ENCODE measurements at regions not wholly inside any gene's neighbourhood (a gene's known extent, or its start where the extent isn't known, plus 50 kb on each side); places are given as distances from the start of the nearest gene placed in this dataset.

- Histone ChIP-seq H3K79me2 (ENCODE audit: control insufficient read depth, insufficient read depth, low read length) (no peaks in the 10 kb centered on the region), H3K9me3 (replicated peaks; ENCODE audit: control insufficient read depth, insufficient read depth, low read length) (no peaks in the 10 kb centered on the region), H3K9me1 (replicated peaks; ENCODE audit: control insufficient read depth, extremely low read depth, insufficient read depth, low read length) (no peaks in the 10 kb centered on the region), H3K9ac (replicated peaks; ENCODE audit: extremely low read depth, insufficient read depth, low read length) (no peak overlapping the region), H3K4me3 (replicated peaks in 1 of 3; ENCODE audit: insufficient read depth in 1 of 3, low read depth in 1 of 3, low read length in 3 of 3) (no peak overlapping the region), H3K27ac (ENCODE audit: insufficient read depth, low read depth, low read length) (no peak overlapping the region), H2AFZ (ENCODE audit: low read depth, low read length) (no peak overlapping the region), H3K4me2 (ENCODE audit: insufficient read depth, low read length) (no peak overlapping the region), H4K20me1 (replicated peaks; ENCODE audit: control insufficient read depth, extremely low read depth, insufficient read depth, low read length) (no peaks in the 10 kb centered on the region), H3K4me1 (ENCODE audit: control insufficient read depth, extremely low read depth, insufficient read depth, low read length) (no peaks in the 10 kb centered on the region), H3K27me3 (ENCODE audit: control insufficient read depth in 2 of 2, insufficient read depth in 2 of 2, low read length in 2 of 2) (no peaks in the 10 kb centered on the region), H3K36me3 (ENCODE audit: control insufficient read depth in 2 of 2, extremely low read depth in 1 of 2, insufficient read depth in 2 of 2, low read length in 2 of 2) (no peaks in the 10 kb centered on the region)
- dilution Hi-C loops (cut with MboI; ENCODE audit: extremely low pct_ligation_motif_present, low sequenced_read_pairs) (no loop called here), intact Hi-C loops (cut with micrococcal nuclease) (no loop called here)
- POLR2A ChIA-PET = no interaction called here
- CTCF ChIA-PET = no interaction called here
- FAIRE-seq = no peak
- DNase-seq (ENCODE audit: low read depth, low spot score) = no peak
- TF ChIP-seq, protein P1, sequence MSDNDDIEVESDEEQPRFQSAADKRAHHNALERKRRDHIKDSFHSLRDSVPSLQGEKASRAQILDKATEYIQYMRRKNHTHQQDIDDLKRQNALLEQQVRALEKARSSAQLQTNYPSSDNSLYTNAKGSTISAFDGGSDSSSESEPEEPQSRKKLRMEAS (IDR thresholded peaks at IDR 0.05; ENCODE audit: insufficient read depth, insufficient read length) = no peak
- BruUV-seq (replicated peaks) = no TSS peak
Measured at GRCh38 chr17:79137015-79137788, 62.6 kb downstream of the ENGASE start.

- BruUV-seq (replicated peaks) = no TSS peak
- CTCF ChIA-PET = no interaction called here
- intact Hi-C loops (cut with micrococcal nuclease) = no loop called here
- POLR2A ChIA-PET = no interaction called here
- Histone ChIP-seq H3K9me3 (replicated peaks; ENCODE audit: control insufficient read depth, insufficient read depth, low read length) (no peaks in the 10 kb centered on the region), H3K79me2 (ENCODE audit: control insufficient read depth, insufficient read depth, low read length) (no peaks in the 10 kb centered on the region), H3K4me1 (ENCODE audit: control insufficient read depth, extremely low read depth, insufficient read depth, low read length) (no peaks in the 10 kb centered on the region), H3K36me3 (ENCODE audit: control insufficient read depth in 2 of 2, extremely low read depth in 1 of 2, insufficient read depth in 2 of 2, low read length in 2 of 2) (no peaks in the 10 kb centered on the region), H3K4me2 (ENCODE audit: insufficient read depth, low read length) (no peak overlapping the region), H3K9me1 (replicated peaks; ENCODE audit: control insufficient read depth, extremely low read depth, insufficient read depth, low read length) (no peaks in the 10 kb centered on the region), H2AFZ (ENCODE audit: low read depth, low read length) (no peak overlapping the region), H4K20me1 (replicated peaks; ENCODE audit: control insufficient read depth, extremely low read depth, insufficient read depth, low read length) (no peaks in the 10 kb centered on the region), H3K27ac (ENCODE audit: insufficient read depth, low read depth, low read length) (no peak overlapping the region), H3K4me3 (replicated peaks in 1 of 3; ENCODE audit: insufficient read depth in 1 of 3, low read depth in 1 of 3, low read length in 3 of 3) (no peak overlapping the region), H3K9ac (replicated peaks; ENCODE audit: extremely low read depth, insufficient read depth, low read length) (no peak overlapping the region), H3K27me3 (ENCODE audit: control insufficient read depth in 2 of 2, insufficient read depth in 2 of 2, low read length in 2 of 2) (no peaks in the 10 kb centered on the region)
- DNase-seq (ENCODE audit: low read depth, low spot score) (no peak), FAIRE-seq (no peak)
- dilution Hi-C loops (cut with MboI; ENCODE audit: extremely low pct_ligation_motif_present, low sequenced_read_pairs) = no loop called here
- TF ChIP-seq JUN (IDR thresholded peaks at IDR 0.05; ENCODE audit: borderline replicate concordance, insufficient read depth, insufficient read length, low read depth) (no peak), FOS (IDR thresholded peaks at IDR 0.05; ENCODE audit: borderline replicate concordance, insufficient read depth, low read length) (no peak), EZH2 (IDR thresholded peaks at IDR 0.05; ENCODE audit: borderline replicate concordance, low read depth, low read length, severe bottlenecking) (no peak), CTCF (IDR thresholded peaks at IDR 0.05; ENCODE audit: extremely low read depth in 1 of 2, insufficient read depth in 1 of 2, low read depth in 1 of 2, low read length in 2 of 2) (no peak), MYC (IDR thresholded peaks at IDR 0.05; ENCODE audit: low read depth, low read length) (no peak), GATA2 (IDR thresholded peaks at IDR 0.05; ENCODE audit: insufficient read depth, insufficient read length, low read depth, low read length) (no peak), POLR2AphosphoS5 (IDR thresholded peaks at IDR 0.05; ENCODE audit: insufficient read depth, low read depth, low read length) (no peak), POLR2A (IDR thresholded peaks at IDR 0.05; ENCODE audit: low read depth, low read length) (no peak)
- TF ChIP-seq, protein P1 (IDR thresholded peaks at IDR 0.05; ENCODE audit: insufficient read depth, insufficient read length) = no peak
Measured at GRCh38 chr17:79136596-79136995, 62.0 kb downstream of the ENGASE start.
